HFF-Myc (cell line): ENCODE measurements at regions not wholly inside any gene's neighbourhood (a gene's known extent, or its start where the extent isn't known, plus 50 kb on each side); places are given as distances from the start of the nearest gene placed in this dataset.

ENCODE experiments used
- DNase-seq: peaks from one replicate; pipeline ENCODE4 v3.0.0-alpha.2; 2011; ENCODE audit warnings: low read depth; ENCODE audit errors: extremely low read depth
- H3K4me3 ChIP-seq: replicated peaks from 2 replicates; pipeline ENCODE4 v1.5.1; 2011; ENCODE audit warnings: low read depth, mild to moderate bottlenecking, control low read depth, low read length
- CTCF ChIP-seq: IDR thresholded peaks from 2 replicates; pipeline ENCODE4 v1.5.1; 2012; ENCODE audit warnings: mild to moderate bottlenecking, low read depth, low read length, control low read depth; ENCODE audit errors: missing control alignments

GRCh38 chr4:14387647-14388046 lies 614.6 kb upstream of the CPEB2 start:
- no peak overlapping the region for H3K4me3 ChIP-seq
- DNase-seq, result no peak
- no peak for TF ChIP-seq CTCF

- no peak overlapping the region for H3K4me3 ChIP-seq
- no peak for TF ChIP-seq CTCF
- no peak for DNase-seq
Measured at GRCh38 chr4:14392378-14392777, 609.9 kb upstream of the CPEB2 start.

GRCh38 chr4:14396183-14396582 lies 606.1 kb upstream of the CPEB2 start:
- no peak overlapping the region for H3K4me3 ChIP-seq
- TF ChIP-seq CTCF, result no peak
- DNase-seq, result no peak

- no peak overlapping the region for H3K4me3 ChIP-seq
- no peak for DNase-seq
- no peak for TF ChIP-seq CTCF
Measured at GRCh38 chr4:14399848-14400247, 602.4 kb upstream of the CPEB2 start.

GRCh38 chr4:14400307-14400706 lies 602.0 kb upstream of the CPEB2 start:
- no peak overlapping the region for H3K4me3 ChIP-seq
- TF ChIP-seq CTCF, result no peak
- no peak for DNase-seq

- no peak for TF ChIP-seq CTCF
- H3K4me3 ChIP-seq, result no peak overlapping the region
- DNase-seq, result no peak
Measured at GRCh38 chr4:14403132-14403531, 599.1 kb upstream of the CPEB2 start.

GRCh38 chr4:14404730-14405129 lies 597.6 kb upstream of the CPEB2 start:
- no peak for DNase-seq
- no peak overlapping the region for H3K4me3 ChIP-seq
- no peak for TF ChIP-seq CTCF
